ENCODE measurements at regions not wholly inside any gene's neighbourhood (a gene's known extent, or its start where the extent isn't known, plus 50 kb on each side); places are given as distances from the start of the nearest gene placed in this dataset.

DNA sequence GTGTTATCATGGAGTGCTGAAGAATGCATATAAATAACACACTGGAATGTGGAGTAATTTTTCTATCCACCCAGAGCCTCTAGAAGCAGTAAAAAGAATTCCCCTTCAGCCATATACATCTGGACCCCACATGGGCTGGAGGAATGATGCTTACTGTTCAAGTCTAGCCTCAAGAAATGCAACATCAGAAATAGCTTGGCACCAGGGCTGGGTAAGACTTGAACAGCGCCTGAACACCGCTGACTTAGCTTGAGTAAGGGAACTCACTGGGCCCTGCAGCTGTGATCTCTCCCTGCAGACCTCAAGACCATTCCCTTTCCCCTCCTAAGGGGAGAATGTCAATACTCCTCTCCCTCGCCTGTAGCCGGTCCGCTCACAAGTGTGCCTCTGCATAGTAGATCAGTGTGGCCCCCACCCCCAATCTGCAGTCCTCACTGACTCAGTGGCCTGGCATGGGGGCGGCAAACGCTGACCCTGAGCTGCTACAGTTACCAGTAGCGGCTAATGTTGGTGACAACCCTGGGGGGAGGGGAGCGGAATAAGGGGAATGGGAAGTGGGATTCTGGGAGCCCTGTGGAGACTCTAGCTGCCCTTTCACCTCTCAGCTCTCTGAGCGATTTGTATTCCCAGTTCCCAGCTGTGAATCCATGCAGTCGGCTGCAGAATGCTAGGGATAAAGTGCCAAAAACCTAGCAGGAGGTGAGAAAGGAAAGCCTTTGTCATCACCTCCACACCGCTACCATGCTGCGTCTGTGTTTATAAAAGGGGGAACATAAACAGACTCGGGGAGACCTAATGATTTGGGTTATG, 483.9 kb downstream of the DISC1 start:
- POLR2A ChIA-PET: no interaction called here
- Histone ChIP-seq H3K4me2 (no peak overlapping the region), H3K79me2 (ENCODE audit: insufficient read depth) (no peaks in the 10 kb centered on the region), H2AFZ (ENCODE audit: low read depth) (no peak overlapping the region), H3K4me1 (ENCODE audit: control insufficient read depth in 1 of 2, insufficient read depth in 2 of 2, low read depth in 1 of 2, low read length in 1 of 2) (peaks cover 0 to 3% of the 10 kb centered on the region in 2 experiments; a peak in 2 of 4 replicates), H3K27me3 (ENCODE audit: insufficient read depth) (no peaks in the 10 kb centered on the region), H3K9ac (no peak overlapping the region), H3K4me3 (ENCODE audit: low read depth in 2 of 2, low read length in 1 of 2) (no peak overlapping the region; a peak in 1 of 4 replicates), H3K9me3 (no peaks in the 10 kb centered on the region), H3K27ac (ENCODE audit: low read depth in 2 of 2, low read length in 1 of 2) (no peak overlapping the region), H3K36me3 (replicated peaks in 1 of 2; ENCODE audit: control insufficient read depth in 1 of 2, insufficient read depth in 2 of 2, low read length in 1 of 2) (no peaks in the 10 kb centered on the region), H4K20me1 (ENCODE audit: insufficient read depth) (no peaks in the 10 kb centered on the region), H3K9me2 (no peaks in the 10 kb centered on the region), H3F3A (replicated peaks; ENCODE audit: insufficient read depth) (no peaks in the 10 kb centered on the region)
- DNase-seq: no peak
- CTCF ChIA-PET: interaction anchor here (0.6 kb wide), 1 partner anchor 182 kb away, joined by 3 read pairs; no protein-coding TSS in a partner anchor
- TF ChIP-seq MXI1 (IDR thresholded peaks at IDR 0.05; ENCODE audit: low read depth, low read length) (no peak), TCF12 (IDR thresholded peaks at IDR 0.05) (peak; percentile 70)
- 79% methylated on average over 14 of the region's 14 CpGs for WGBS (ENCODE audit: low lambda C conversion rate)

DNA sequence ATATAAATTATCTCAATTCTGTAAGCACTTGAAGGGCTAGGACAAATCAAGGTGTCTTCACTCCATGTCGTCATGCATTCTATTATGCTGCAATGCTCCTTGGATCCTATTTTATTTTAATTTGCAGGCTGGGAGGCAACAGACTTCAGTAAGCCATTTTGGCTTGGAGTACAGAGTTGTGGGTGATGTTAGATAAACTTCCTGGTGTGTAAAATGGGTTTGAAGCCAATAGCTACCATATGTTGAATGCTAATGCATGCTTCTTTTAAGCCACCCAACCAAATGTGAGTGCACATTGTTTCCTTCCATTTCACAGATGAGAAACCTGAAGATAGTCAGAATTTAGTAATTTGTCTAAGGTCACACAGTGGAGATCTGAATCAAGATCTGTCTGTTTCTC, 482.8 kb downstream of the DISC1 start:
- H2AFZ ChIP-seq (ENCODE audit: low read depth): no peak overlapping the region
- H3K4me2 ChIP-seq: no peak overlapping the region
- no peaks in the 10 kb centered on the region for H3K27me3 ChIP-seq (ENCODE audit: insufficient read depth)
- H3K4me1 ChIP-seq (ENCODE audit: control insufficient read depth in 1 of 2, insufficient read depth in 2 of 2, low read depth in 1 of 2, low read length in 1 of 2): peaks cover 0 to 3% of the 10 kb centered on the region in 2 experiments; a peak in 1 of 4 replicates
- 61% methylated on average over 1 of the region's 1 CpG for WGBS (ENCODE audit: low lambda C conversion rate)
- POLR2A ChIA-PET: no interaction called here
- no peaks in the 10 kb centered on the region for H3K9me2 ChIP-seq
- DNase-seq: no peak
- no peaks in the 10 kb centered on the region for H4K20me1 ChIP-seq (ENCODE audit: insufficient read depth)
- H3F3A ChIP-seq (replicated peaks; ENCODE audit: insufficient read depth): no peaks in the 10 kb centered on the region
- no peak overlapping the region for H3K4me3 ChIP-seq (ENCODE audit: low read depth in 2 of 2, low read length in 1 of 2)
- no peak overlapping the region for H3K27ac ChIP-seq (ENCODE audit: low read depth in 2 of 2, low read length in 1 of 2)
- H3K9ac ChIP-seq: no peak overlapping the region
- CTCF ChIA-PET: no interaction called here
- H3K79me2 ChIP-seq (ENCODE audit: insufficient read depth): no peaks in the 10 kb centered on the region
- H3K36me3 ChIP-seq (replicated peaks in 1 of 2; ENCODE audit: control insufficient read depth in 1 of 2, insufficient read depth in 2 of 2, low read length in 1 of 2): no peaks in the 10 kb centered on the region
- H3K9me3 ChIP-seq: no peaks in the 10 kb centered on the region
- no peak for TF ChIP-seq SIN3A (IDR thresholded peaks at IDR 0.05; ENCODE audit: borderline replicate concordance, low read depth, low read length)
- TF ChIP-seq, protein P1, sequence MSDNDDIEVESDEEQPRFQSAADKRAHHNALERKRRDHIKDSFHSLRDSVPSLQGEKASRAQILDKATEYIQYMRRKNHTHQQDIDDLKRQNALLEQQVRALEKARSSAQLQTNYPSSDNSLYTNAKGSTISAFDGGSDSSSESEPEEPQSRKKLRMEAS (IDR thresholded peaks at IDR 0.05; ENCODE audit: low read depth): no peak
- no peak for TF ChIP-seq IRF3 (IDR thresholded peaks at IDR 0.05; ENCODE audit: low read depth, low read length)

DNA sequence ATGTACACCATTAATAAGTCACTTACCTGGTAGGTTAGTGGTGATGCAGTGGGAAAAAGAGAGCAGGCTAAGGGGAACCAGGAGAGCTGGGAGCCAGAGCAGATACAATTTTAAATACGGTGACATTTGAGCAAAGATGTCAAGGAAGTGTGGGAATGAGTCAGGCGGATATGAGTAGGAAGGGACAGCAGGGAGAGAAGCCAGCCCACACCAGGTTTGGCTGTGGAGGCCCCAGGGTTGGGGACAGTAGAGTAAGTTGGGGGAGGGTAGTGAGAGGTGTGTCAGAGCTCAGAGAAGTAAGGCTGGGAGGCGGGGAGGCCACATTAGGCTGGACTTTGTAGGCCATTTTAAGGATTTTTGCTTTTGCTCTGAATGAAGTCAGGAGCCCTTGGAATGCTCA, 482.0 kb downstream of the DISC1 start:
- Histone ChIP-seq H3K27me3 (ENCODE audit: insufficient read depth) (no peaks in the 10 kb centered on the region), H3K9me3 (no peaks in the 10 kb centered on the region), H3K27ac (ENCODE audit: low read depth in 2 of 2, low read length in 1 of 2) (no peak overlapping the region), H3F3A (replicated peaks; ENCODE audit: insufficient read depth) (no peaks in the 10 kb centered on the region), H2AFZ (ENCODE audit: low read depth) (no peak overlapping the region), H3K4me1 (ENCODE audit: control insufficient read depth in 1 of 2, insufficient read depth in 2 of 2, low read depth in 1 of 2, low read length in 1 of 2) (peaks cover 0 to 3% of the 10 kb centered on the region in 2 experiments; a peak in 1 of 4 replicates), H3K9ac (no peak overlapping the region), H4K20me1 (ENCODE audit: insufficient read depth) (no peaks in the 10 kb centered on the region), H3K4me3 (ENCODE audit: low read depth in 2 of 2, low read length in 1 of 2) (no peak overlapping the region), H3K4me2 (no peak overlapping the region), H3K9me2 (no peaks in the 10 kb centered on the region), H3K36me3 (replicated peaks in 1 of 2; ENCODE audit: control insufficient read depth in 1 of 2, insufficient read depth in 2 of 2, low read length in 1 of 2) (no peaks in the 10 kb centered on the region), H3K79me2 (ENCODE audit: insufficient read depth) (no peaks in the 10 kb centered on the region)
- 58% methylated on average over 3 of the region's 3 CpGs for WGBS (ENCODE audit: low lambda C conversion rate)
- CTCF ChIA-PET: no interaction called here
- no peak for DNase-seq
- POLR2A ChIA-PET: no interaction called here
- TF ChIP-seq MEF2A (IDR thresholded peaks at IDR 0.05; ENCODE audit: borderline replicate concordance, low read depth): no peak
- TF ChIP-seq MXI1 (IDR thresholded peaks at IDR 0.05; ENCODE audit: low read depth, low read length): no peak
- TF ChIP-seq SIN3A (IDR thresholded peaks at IDR 0.05; ENCODE audit: borderline replicate concordance, low read depth, low read length): no peak
- TF ChIP-seq TAF1 (IDR thresholded peaks at IDR 0.05; ENCODE audit: borderline replicate concordance, low read depth, low read length): no peak
- TF ChIP-seq JUND (IDR thresholded peaks at IDR 0.05): no peak
- TF ChIP-seq ZBTB33 (IDR thresholded peaks at IDR 0.05; ENCODE audit: borderline replicate concordance, low read depth): no peak
- TF ChIP-seq RFX5 (IDR thresholded peaks at IDR 0.05; ENCODE audit: low read length): no peak
- TF ChIP-seq FOSL2 (IDR thresholded peaks at IDR 0.05; ENCODE audit: borderline replicate concordance, low read depth): no peak
- no peak for TF ChIP-seq REST (IDR thresholded peaks at IDR 0.05; ENCODE audit: low read depth, low read length)
- no peak for TF ChIP-seq SMC3 (IDR thresholded peaks at IDR 0.05; ENCODE audit: low read depth, low read length)

Measured in SK-N-SH (cell line).